Peyer's patch (tissue), 4 donors: ENCODE measurements at regions not wholly inside any gene's neighbourhood (a gene's known extent, or its start where the extent isn't known, plus 50 kb on each side); places are given as distances from the start of the nearest gene placed in this dataset.

Experiments
- POLR2A ChIP-seq, 2 donors: fragments of 450-650 bp; IDR thresholded peaks; one replicate each; pipeline ENCODE4 v1.5.1; 2017; ENCODE audit warnings: antibody characterized with exemption in 2 of 2, mild to moderate bottlenecking in 2 of 2, moderate library complexity in 2 of 2
- TF ChIP-seq, protein P1 (sequence below), 6 experiments: fragments of 450-650 bp in 4 of 6; fragments of 200-600 bp in 2 of 6; sonication (generic) in 1 of 6; IDR thresholded peaks; one replicate each; pipeline ENCODE4 v1.5.1; 2017 to 2019; ENCODE audit warnings: antibody characterized with exemption in 6 of 6, mild to moderate bottlenecking in 3 of 6, moderate library complexity in 1 of 6

DNA sequence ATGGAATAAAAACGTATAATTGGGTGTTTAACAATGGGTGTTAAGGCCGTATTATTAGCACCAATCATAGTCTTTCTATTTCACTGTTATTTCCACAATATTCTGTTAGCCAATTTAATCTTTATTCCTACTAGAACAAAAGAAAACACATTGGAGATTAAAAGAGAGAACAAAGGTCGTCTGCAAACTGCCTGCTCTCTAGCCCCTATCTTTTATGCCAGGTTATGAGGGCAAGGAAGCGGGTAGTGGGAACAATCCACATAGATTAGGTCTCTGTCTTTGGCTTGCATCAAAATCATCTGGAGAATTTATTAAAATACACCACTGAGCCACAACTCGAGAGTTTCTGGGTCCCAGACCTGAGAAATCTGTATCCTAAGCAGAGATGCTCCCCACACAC lies 69.4 kb upstream of the DSC1 start:
- TF ChIP-seq, protein P1, sequence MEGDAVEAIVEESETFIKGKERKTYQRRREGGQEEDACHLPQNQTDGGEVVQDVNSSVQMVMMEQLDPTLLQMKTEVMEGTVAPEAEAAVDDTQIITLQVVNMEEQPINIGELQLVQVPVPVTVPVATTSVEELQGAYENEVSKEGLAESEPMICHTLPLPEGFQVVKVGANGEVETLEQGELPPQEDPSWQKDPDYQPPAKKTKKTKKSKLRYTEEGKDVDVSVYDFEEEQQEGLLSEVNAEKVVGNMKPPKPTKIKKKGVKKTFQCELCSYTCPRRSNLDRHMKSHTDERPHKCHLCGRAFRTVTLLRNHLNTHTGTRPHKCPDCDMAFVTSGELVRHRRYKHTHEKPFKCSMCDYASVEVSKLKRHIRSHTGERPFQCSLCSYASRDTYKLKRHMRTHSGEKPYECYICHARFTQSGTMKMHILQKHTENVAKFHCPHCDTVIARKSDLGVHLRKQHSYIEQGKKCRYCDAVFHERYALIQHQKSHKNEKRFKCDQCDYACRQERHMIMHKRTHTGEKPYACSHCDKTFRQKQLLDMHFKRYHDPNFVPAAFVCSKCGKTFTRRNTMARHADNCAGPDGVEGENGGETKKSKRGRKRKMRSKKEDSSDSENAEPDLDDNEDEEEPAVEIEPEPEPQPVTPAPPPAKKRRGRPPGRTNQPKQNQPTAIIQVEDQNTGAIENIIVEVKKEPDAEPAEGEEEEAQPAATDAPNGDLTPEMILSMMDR (IDR thresholded peaks at IDR 0.05) = no peak
- TF ChIP-seq POLR2A (IDR thresholded peaks at IDR 0.05) = no peak
